Breast epithelium (tissue), 3 donors: ENCODE measurements at regions not wholly inside any gene's neighbourhood (a gene's known extent, or its start where the extent isn't known, plus 50 kb on each side); places are given as distances from the start of the nearest gene placed in this dataset.

Source experiments
- POLR2AphosphoS5 ChIP-seq, 3 donors: sonication (generic); formaldehyde crosslinking; IDR thresholded peaks; one replicate each; pipeline ENCODE4 v1.6.1; 2017; ENCODE audit warnings: antibody characterized with exemption in 3 of 3
- TF ChIP-seq, protein P1 (sequence below), 3 donors: fragments of 450-650 bp; IDR thresholded peaks; one replicate each; pipeline ENCODE4 v1.5.1; 2016 to 2017; ENCODE audit warnings: antibody characterized with exemption in 3 of 3, mild to moderate bottlenecking in 3 of 3, moderate library complexity in 3 of 3

DNA sequence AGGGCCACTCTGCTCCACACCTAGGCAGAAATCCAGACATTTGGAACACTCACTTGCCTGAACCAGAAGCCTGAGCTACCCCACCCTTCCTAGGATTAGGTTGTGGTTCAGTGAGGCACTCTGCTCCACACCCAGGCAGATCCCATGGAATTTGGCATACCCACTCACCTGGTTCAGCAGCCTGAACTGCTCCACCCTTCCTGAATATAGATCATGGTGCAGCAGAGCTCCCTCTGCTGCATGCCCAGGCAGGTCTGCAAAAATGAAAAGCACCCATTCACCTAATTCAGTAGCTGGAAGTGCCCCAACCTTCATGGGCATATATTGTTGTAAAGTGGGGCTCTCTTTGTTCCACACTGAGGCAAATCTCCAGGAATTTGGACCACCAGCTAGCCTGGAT, 185.1 kb upstream of the CNTNAP5 start:
- TF ChIP-seq, protein P1, sequence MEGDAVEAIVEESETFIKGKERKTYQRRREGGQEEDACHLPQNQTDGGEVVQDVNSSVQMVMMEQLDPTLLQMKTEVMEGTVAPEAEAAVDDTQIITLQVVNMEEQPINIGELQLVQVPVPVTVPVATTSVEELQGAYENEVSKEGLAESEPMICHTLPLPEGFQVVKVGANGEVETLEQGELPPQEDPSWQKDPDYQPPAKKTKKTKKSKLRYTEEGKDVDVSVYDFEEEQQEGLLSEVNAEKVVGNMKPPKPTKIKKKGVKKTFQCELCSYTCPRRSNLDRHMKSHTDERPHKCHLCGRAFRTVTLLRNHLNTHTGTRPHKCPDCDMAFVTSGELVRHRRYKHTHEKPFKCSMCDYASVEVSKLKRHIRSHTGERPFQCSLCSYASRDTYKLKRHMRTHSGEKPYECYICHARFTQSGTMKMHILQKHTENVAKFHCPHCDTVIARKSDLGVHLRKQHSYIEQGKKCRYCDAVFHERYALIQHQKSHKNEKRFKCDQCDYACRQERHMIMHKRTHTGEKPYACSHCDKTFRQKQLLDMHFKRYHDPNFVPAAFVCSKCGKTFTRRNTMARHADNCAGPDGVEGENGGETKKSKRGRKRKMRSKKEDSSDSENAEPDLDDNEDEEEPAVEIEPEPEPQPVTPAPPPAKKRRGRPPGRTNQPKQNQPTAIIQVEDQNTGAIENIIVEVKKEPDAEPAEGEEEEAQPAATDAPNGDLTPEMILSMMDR (IDR thresholded peaks at IDR 0.05): no peak
- no peak for TF ChIP-seq POLR2AphosphoS5 (IDR thresholded peaks at IDR 0.05)
